Activated CD4-positive, alpha-beta T cell treated with anti-CD3 and anti-CD28 coated beads for 36 hours (primary cell): ENCODE measurements at regions not wholly inside any gene's neighbourhood (a gene's known extent, or its start where the extent isn't known, plus 50 kb on each side); places are given as distances from the start of the nearest gene placed in this dataset.
"Not testable (repeated sequence)": the region's sequence is repeated elsewhere in the genome, so short reads cannot be mapped to it uniquely, and the experiment has no call there.

ENCODE experiments used
- ATAC-seq: fragments of 200-7000 bp; cut with Tn5 transposase; one replicate; pipeline ENCODE4 v1.10.0; 2021; ENCODE audit warnings: mild to moderate bottlenecking, moderate library complexity
- CTCF ChIA-PET: fragments of 350-600 bp; sonication (Branson Sonifier 250); formaldehyde crosslinking; loops from one replicate; lab custom pipeline; 2021; ENCODE audit warnings: antibody characterized with exemption; lab: Charles Lee
- POLR2A ChIA-PET: fragments of 350-600 bp; sonication (Branson Sonifier 250); formaldehyde crosslinking; loops from one replicate; lab custom pipeline; 2021; ENCODE audit warnings: antibody characterized with exemption, inconsistent platforms; lab: Charles Lee
- DNase-seq: peaks from one replicate; pipeline ENCODE4 v3.0.0-alpha.2; 2020
- H3K27ac Mint-ChIP-seq: one replicate; pipeline ENCODE4 v1.8.0; 2021; ENCODE audit warnings: mixed read lengths
- H3K27me3 Mint-ChIP-seq: one replicate; pipeline ENCODE4 v1.8.0; 2021; ENCODE audit warnings: mixed read lengths
- H3K36me3 Mint-ChIP-seq: one replicate; pipeline ENCODE4 v1.8.0; 2021; ENCODE audit warnings: low read depth, mixed read lengths
- H3K4me1 Mint-ChIP-seq: one replicate; pipeline ENCODE4 v1.8.0; 2021; ENCODE audit warnings: mixed read lengths
- H3K4me3 Mint-ChIP-seq: one replicate; pipeline ENCODE4 v1.8.0; 2021; ENCODE audit warnings: mild to moderate bottlenecking, moderate library complexity, mixed read lengths
- H3K9me3 Mint-ChIP-seq: one replicate; pipeline ENCODE4 v1.8.0; 2021; ENCODE audit warnings: low read depth, mixed read lengths
- intact Hi-C, 2 experiments: fragments of 100-400 bp; cut with DNase I in 1 of 2; cut with micrococcal nuclease in 1 of 2; formaldehyde crosslinking; loops; one replicate each; pipeline versions ENCODE4 v1.14.2 to v1.15.1; 2022 to 2024; cut with DNase I, micrococcal nuclease

DNA sequence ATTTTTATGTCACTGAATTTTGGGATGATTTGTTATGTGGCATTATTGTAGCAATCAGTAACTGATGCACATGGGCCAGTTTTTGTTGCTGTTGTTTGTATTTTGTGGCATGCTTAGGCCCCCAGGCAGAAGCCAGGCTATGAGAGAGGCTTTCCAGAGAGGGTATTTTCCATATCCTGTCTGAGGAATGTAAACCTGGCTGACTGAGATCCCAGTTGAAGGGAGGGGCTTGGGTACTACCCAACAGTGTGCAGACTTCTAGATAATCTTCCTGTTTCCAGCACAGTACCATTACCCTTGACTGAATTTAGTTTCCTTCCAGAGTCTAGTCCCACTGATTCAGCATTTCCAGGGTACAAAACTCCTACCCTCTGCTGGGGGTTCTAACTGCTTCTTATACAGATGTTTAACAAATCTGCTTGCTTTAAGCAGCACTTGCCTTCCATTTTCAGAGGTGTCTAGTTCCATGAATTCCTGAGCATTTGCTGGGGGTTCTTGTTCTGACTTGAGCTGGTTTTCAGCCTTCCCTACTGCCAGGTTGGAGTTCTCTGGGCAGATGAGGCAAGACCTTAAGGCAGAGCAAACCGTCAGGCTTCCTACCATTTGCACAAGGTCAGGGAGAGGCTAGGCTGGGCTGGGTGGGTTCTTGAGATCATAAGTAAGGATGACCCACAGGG lies 104.7 kb upstream of the EGFL6 start:
- ChIA-PET CTCF (no interaction called here), POLR2A (no interaction called here)
- ATAC-seq (no peak), DNase-seq (no peak)
- intact Hi-C loops = no loop called here
- Mint-ChIP-seq H3K9me3 (no peaks in the 10 kb centered on the region), H3K27me3 (no peaks in the 10 kb centered on the region), H3K27ac (no peak overlapping the region), H3K4me1 (no peaks in the 10 kb centered on the region), H3K36me3 (no peaks in the 10 kb centered on the region), H3K4me3 (no peak overlapping the region)

DNA sequence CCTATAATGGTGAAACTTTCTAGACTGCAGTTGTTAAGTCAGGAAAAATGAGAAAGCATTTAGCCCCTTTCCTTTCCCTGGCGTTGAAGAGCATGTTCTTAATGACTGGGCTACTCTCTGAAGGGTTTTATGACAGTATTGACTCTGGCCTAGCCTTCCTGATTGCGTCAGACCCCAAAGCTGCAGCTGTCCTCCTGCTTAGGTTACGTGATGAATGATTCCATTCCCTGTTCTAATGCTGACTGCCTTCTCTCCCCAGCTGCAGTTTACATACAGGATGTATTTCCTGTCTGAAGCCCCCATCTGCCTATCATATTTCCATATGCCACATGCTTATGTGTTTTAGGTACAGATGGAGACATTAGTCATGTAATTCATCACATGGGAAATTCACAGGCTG lies 105.8 kb upstream of the EGFL6 start:
- H3K4me1 Mint-ChIP-seq = no peaks in the 10 kb centered on the region
- CTCF ChIA-PET = no interaction called here

DNA sequence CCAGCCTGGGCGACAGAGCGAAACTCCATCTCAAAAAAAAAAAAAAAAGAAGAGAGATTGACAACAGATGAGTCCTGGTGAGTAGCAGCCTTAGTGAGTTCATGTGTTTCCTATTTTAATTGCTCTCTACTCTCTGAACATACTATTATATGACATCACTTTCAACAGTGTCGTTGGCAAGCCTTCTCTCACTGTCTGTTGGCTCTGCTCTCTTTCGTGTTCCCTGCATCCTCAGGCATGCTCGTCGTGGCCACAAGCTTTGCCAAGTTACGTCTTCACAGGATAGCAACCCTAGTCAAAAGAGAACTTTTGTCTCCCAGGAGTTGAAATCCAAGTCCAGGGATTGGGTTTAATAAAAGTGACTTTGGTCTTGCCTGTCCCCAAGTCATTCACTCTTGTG lies 117.1 kb upstream of the EGFL6 start:
- no peaks in the 10 kb centered on the region for H3K9me3 Mint-ChIP-seq

More for the DNA sequence above, 105.8 kb upstream of the EGFL6 start:
- Mint-ChIP-seq H3K27ac (no peak overlapping the region), H3K36me3 (no peaks in the 10 kb centered on the region), H3K27me3 (no peaks in the 10 kb centered on the region), H3K4me3 (no peak overlapping the region), H3K9me3 (no peaks in the 10 kb centered on the region)
- ATAC-seq (no peak), DNase-seq (no peak)
- POLR2A ChIA-PET = no interaction called here
- intact Hi-C loops = no loop called here

GRCh38 chrX:13449441-13449840 lies 120.0 kb upstream of the EGFL6 start:
- H3K27me3 Mint-ChIP-seq = no peaks in the 10 kb centered on the region
- ChIA-PET CTCF (interaction anchor here (0.5 kb wide), 1 partner anchor 38 kb away, joined by 4 read pairs; no protein-coding TSS in a partner anchor), POLR2A (no interaction called here)

More for the DNA sequence above, 117.1 kb upstream of the EGFL6 start:
- DNase-seq (no peak), ATAC-seq (no peak)
- Mint-ChIP-seq H3K27me3 (no peaks in the 10 kb centered on the region), H3K4me1 (no peaks in the 10 kb centered on the region), H3K4me3 (no peak overlapping the region), H3K27ac (no peak overlapping the region), H3K36me3 (no peaks in the 10 kb centered on the region)
- POLR2A ChIA-PET = no interaction called here
- CTCF ChIA-PET = no interaction called here
- intact Hi-C loops = no loop called here

GRCh38 chrX:13448941-13449340 lies 120.5 kb upstream of the EGFL6 start:
- H3K27me3 Mint-ChIP-seq = no peaks in the 10 kb centered on the region
- DNase-seq (no peak), ATAC-seq (no peak)
- intact Hi-C loops = no loop called here
- peaks cover 2% of the 10 kb centered on the region for H3K9me3 Mint-ChIP-seq
- no peaks in the 10 kb centered on the region for H3K36me3 Mint-ChIP-seq
- H3K27ac Mint-ChIP-seq = no peak overlapping the region
- POLR2A ChIA-PET = no interaction called here
- no peak overlapping the region for H3K4me3 Mint-ChIP-seq
- no peaks in the 10 kb centered on the region for H3K4me1 Mint-ChIP-seq
- CTCF ChIA-PET = no interaction called here

More at GRCh38 chrX:13449441-13449840, 120.0 kb upstream of the EGFL6 start:
- H3K36me3 Mint-ChIP-seq = no peaks in the 10 kb centered on the region
- no peak overlapping the region for H3K4me3 Mint-ChIP-seq
- DNase-seq = no peak
- no peak for ATAC-seq
- peaks cover 2% of the 10 kb centered on the region for H3K9me3 Mint-ChIP-seq
- intact Hi-C loops = no loop called here
- H3K4me1 Mint-ChIP-seq = no peaks in the 10 kb centered on the region
- no peak overlapping the region for H3K27ac Mint-ChIP-seq

- POLR2A ChIA-PET, H3K27me3 Mint-ChIP-seq, intact Hi-C loops, H3K27ac Mint-ChIP-seq, CTCF ChIA-PET, DNase-seq, ATAC-seq, H3K4me3 Mint-ChIP-seq, H3K4me1 Mint-ChIP-seq, H3K36me3 Mint-ChIP-seq, H3K9me3 Mint-ChIP-seq: not testable (repeated sequence)
These were observed 121.8 kb upstream of the ATXN3L start for GRCh38 chrX:13441608-13442007.

DNA sequence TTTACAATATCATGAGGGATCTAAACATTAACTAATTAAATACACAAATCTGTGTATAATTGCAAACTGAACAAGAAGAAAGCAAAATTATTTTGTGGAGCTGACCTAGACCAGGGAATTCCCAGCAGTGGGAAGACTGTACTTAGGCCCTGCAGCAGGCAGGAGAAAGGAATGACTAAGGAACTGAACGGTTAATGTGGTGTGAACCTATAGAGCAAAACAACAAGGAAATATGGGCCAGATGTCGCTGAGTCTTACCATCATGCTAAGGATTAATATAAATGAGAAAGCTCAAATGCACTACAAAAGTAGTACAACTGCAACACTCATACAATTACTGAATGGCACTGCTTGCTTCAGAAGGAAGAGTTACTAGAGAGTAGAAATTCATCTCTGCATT lies 120.3 kb upstream of the ATXN3L start:
- ATAC-seq = no peak
- no peak for DNase-seq
- intact Hi-C loops = no loop called here
- Mint-ChIP-seq H3K27me3 (no peaks in the 10 kb centered on the region), H3K4me3 (no peak overlapping the region), H3K36me3 (no peaks in the 10 kb centered on the region), H3K27ac (no peak overlapping the region), H3K4me1 (no peaks in the 10 kb centered on the region), H3K9me3 (peaks cover 2% of the 10 kb centered on the region)
- POLR2A ChIA-PET = no interaction called here
- CTCF ChIA-PET = no interaction called here

DNA sequence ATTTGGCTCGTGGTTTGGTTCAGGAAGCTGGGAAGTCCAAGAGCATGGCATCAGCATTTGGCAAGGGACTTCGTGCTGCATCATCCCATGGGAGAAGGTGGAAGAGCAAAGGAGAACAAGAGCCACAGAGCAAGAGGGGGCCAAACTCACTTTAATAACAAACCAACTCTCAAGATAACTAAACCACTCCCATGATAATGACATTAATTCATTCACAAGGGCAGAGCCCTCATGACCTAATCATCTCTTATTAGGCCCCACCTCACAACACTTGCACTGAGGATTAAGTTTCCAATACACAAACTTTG lies 113.4 kb upstream of the ATXN3L start:
- ChIA-PET CTCF (no interaction called here), POLR2A (no interaction called here)
- Mint-ChIP-seq H3K27ac (no peak overlapping the region), H3K4me1 (peaks cover 4% of the 10 kb centered on the region), H3K9me3 (no peaks in the 10 kb centered on the region), H3K36me3 (no peaks in the 10 kb centered on the region), H3K4me3 (no peak overlapping the region), H3K27me3 (no peaks in the 10 kb centered on the region)
- DNase-seq (no peak), ATAC-seq (no peak)
- intact Hi-C loops = no loop called here

- Mint-ChIP-seq H3K4me3 (no peak overlapping the region), H3K27me3 (no peaks in the 10 kb centered on the region), H3K27ac (no peak overlapping the region), H3K9me3 (no peaks in the 10 kb centered on the region), H3K4me1 (peaks cover 8% of the 10 kb centered on the region), H3K36me3 (no peaks in the 10 kb centered on the region)
- POLR2A ChIA-PET = no interaction called here
- ATAC-seq (no peak), DNase-seq (no peak)
- CTCF ChIA-PET = no interaction called here
- intact Hi-C loops = no loop called here
These were observed 112.8 kb upstream of the ATXN3L start for GRCh38 chrX:13432414-13433297.

GRCh38 chrX:13430136-13430827 lies 110.4 kb upstream of the ATXN3L start:
- Mint-ChIP-seq H3K9me3 (no peaks in the 10 kb centered on the region), H3K4me3 (no peak overlapping the region), H3K36me3 (no peaks in the 10 kb centered on the region), H3K27me3 (no peaks in the 10 kb centered on the region), H3K27ac (no peak overlapping the region), H3K4me1 (peaks cover 9% of the 10 kb centered on the region)
- no peak for DNase-seq
- ChIA-PET POLR2A (no interaction called here), CTCF (no interaction called here)
- no peak for ATAC-seq
- intact Hi-C loops = no loop called here

DNA sequence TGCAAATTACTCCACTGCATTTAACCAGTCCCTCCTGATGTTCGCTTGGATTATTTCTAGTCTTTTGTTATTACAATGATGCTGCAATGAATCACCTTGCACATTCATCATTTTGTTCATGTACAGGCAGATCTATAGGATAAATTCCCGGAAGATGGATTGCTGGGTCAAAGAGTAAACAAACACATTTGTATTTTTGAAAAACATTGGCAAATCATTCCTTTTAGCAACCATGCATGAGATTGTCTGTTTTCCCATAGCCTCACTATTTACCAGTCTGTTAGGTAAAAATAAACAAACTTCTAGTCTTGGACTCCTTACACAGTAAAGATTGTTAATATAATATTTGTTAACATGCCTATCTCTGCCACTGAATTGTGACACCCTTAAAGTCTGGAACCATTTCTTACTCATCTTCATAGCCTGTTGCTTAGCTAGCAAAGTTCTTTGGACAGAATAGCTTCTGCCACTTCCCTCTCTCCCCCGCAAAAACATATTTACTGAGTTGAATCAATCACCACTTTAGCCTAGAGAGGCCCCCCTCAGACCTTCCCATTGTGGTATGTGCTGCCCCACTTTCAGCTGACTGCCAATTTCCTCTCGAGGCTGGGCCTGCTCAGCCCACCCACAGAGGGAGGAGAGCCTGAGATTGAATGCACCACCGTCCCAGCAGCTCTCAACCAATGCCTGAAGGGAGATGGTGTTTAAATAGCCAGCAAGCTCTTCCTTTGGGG lies 108.4 kb upstream of the ATXN3L start:
- DNase-seq (peak; percentile 13), ATAC-seq (peak; percentile 57)
- no peaks in the 10 kb centered on the region for H3K9me3 Mint-ChIP-seq
- H3K27ac Mint-ChIP-seq = no peak overlapping the region
- peaks cover 9% of the 10 kb centered on the region for H3K4me1 Mint-ChIP-seq
- ChIA-PET CTCF (interaction anchor here (0.5 to 1.0 kb wide), 2 partner anchors 10 to 1343 kb away, joined by 3 to 4 read pairs; no protein-coding TSS in a partner anchor), POLR2A (no interaction called here)
- no peaks in the 10 kb centered on the region for H3K36me3 Mint-ChIP-seq
- no peak overlapping the region for H3K4me3 Mint-ChIP-seq
- intact Hi-C loops = no loop called here
- no peaks in the 10 kb centered on the region for H3K27me3 Mint-ChIP-seq
